NCI-H2171 (cell line): ENCODE measurements at regions not wholly inside any gene's neighbourhood (a gene's known extent, or its start where the extent isn't known, plus 50 kb on each side); places are given as distances from the start of the nearest gene placed in this dataset.
"Not testable (repeated sequence)": the region's sequence is repeated elsewhere in the genome, so short reads cannot be mapped to it uniquely, and the experiment has no call there.

ENCODE experiments used
- DNase-seq: peaks from one replicate; lab custom pipeline; 2025; lab: John Stamatoyannopoulos, UW

DNA sequence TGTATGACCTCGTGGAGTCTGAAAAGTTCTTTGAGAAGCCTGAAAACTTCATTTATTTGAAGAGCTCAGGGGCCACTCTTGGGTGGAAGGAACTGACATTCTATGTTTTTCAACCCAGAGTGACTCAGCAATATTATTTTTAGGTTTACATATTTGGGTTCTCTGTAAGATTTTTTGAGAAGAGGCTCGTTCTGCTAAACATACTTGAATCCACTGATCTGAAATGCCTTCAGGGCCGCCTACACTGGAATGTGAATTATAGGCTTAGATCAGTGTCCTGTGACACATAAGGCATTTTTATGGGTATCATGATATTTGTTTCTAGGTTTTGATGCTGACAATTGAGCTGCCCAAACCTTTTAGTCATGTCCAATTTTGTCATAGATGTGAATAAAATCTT lies 86.2 kb downstream of the PSAT1 start:
- no peak for DNase-seq

DNA sequence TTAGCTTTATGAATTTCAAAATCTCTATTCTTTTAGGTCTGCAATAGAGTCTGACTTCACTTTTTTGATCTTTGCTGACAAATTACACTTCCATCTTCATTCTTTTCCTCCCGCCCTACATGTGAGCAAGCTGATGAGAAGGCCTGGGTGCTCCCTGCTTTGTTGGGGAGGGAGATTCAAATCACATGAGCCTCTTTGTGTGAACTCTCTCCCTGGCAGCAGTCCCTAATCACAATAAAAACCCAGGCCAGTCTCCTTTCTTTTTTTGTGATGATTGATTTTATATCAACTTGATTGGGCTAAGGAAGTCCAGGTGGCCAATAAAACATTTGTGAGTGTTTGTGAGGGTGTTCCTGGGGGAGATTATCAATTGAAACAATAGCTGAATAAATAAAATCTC lies 89.4 kb downstream of the PSAT1 start:
- DNase-seq: no peak

DNA sequence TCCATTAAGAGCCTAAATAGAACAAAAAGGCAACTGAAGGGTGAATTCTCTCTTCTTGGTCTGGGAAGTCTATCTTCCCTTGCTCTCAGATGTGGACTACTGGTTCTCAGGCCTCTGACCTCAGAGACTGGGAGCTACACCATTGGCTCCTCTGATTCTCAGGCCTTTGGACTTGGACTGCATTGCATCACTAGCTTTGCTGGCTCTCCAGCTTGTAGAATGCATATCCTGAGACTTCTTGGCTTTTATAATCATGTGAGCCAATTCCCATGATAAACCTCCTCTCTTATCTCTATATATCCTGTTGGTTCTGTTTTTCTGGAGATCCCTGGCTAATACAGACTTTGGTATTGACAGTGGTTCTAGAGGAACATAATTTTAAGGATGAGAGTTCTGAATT lies 89.8 kb downstream of the PSAT1 start:
- no peak for DNase-seq

DNA sequence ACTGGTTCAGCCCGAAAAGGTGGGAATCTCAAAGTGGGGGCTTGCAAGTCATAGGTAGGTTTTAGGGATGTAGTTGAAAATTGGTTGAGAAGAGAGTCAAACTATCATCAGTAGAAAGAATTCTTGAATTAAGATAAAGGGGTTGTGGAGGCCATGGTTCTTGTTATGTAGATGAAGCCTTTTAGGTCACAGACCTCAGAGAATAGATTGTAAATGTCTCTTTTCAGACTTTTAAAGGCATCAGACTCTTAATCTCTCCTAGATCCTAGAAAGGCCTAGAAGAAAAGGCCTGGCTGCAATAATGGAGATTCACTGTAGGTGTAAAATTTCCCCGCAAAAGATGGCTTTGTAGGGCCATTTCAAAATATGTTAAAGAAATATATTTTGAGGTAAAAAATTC lies 96.4 kb downstream of the PSAT1 start:
- DNase-seq: no peak

DNA sequence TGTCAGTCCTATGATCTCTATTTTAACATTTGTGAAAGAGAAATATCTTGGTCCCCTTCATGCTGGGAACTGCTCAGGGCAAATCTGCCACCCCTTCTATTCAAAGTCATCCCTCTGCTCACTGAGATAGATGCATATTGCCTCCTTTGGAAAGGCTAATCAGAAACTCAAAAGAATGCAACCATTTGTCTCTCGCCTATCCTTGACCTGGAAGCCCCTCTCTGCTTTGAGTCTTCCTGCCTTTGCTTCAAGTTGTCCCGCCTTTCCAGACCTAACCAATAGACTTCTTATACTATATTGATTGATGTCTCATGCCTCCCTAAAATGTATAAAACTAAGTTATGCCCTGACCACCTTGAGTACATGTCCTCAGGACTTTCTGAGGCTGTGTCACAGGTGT lies 97.0 kb downstream of the PSAT1 start:
- no peak for DNase-seq

DNA sequence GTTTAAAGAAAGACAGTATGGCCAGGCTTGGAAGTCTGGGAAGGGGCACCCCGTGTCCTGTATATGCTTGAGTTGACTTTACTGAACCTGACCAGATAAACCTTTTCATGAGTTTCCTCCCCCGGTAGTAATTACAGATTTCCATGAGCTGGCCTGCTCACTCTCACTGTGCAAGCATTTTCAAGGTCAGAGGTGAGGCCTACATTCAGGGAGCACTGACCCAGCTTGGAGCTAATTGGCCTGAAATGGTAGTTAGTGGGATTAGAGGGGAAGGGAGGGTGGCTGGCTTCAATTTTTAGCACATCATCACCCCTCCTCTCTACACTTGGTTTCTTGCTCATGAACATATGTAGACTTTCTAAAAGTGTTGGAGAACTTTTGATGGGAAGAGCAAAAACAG lies 99.2 kb downstream of the PSAT1 start:
- no peak for DNase-seq

DNA sequence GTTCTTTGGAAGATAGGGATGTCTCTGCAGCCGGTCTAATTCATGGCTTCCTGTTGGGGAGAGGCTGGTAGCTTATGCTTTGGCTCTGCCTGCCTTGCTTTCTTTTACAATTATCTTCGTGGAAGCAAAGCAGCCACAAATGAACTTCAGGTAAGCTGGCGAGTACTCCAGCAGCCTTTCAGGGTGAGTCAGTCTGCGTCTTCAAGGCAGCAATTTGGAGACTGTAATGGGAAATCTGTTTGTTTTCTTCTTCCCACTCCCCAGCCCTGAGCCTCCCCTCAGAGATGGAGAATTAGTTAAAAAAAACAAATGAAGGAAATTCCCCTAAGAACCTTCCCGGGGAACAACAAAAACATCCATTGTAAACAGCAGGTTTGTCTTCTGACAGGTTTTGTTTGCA lies 100.1 kb downstream of the PSAT1 start:
- DNase-seq: no peak

DNA sequence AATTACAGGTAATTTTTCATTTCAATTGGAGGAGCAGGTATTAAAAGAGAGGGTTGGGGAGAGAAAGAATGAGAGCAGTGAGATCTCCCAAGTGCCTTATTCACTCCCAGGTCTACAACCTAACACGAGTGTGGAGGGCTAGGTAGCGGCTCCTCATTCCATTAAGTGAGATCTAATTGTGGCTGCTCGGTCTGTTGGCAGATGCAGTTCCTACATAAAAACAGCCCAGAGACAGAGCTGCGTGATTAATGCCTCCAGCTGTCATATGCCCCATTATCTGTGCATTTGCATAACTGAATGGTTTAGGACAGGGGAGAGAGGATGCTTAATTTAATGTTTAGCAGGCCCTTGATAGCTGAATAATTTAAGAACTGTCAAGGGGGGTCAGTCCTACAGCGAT lies 100.5 kb downstream of the PSAT1 start:
- peak; percentile 85 for DNase-seq

DNA sequence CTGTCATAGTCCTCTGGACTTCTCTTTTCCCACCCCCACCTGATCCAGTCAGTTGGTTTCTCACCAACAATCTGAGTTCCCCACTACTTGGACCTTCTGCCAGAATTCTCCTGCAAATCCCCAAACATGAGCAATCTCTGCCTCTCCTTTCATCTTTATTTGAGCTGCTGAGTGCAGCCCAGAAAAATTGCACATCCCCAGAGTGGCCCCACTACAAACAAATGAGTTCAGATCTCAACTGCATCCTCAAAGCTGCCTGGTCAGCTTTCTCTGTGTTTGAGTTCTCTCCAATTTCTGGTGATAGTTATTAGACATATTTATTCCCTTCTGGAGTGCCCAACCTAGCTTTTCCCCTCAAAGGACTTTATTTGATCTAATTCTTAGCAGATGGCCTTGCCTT lies 102.2 kb downstream of the PSAT1 start:
- no peak for DNase-seq

DNA sequence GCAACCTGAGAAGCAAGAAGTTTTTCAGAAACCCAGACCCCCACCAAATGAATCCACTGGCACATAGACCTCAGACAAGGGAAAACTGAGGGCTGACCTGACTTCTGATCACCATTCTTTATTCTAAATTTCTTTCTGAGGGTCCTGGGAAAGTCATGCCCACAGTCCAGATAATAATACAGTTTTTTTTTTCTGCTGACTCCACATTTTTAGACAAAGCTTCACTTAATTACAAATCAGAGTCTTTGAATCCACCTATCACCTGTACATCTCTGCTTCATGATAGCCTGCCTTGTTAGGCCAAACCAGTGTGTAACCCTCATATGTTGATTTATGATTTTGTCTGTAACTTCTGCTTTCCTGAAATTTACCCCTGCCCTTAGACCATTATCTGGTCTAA lies 103.6 kb downstream of the PSAT1 start:
- DNase-seq: no peak

DNA sequence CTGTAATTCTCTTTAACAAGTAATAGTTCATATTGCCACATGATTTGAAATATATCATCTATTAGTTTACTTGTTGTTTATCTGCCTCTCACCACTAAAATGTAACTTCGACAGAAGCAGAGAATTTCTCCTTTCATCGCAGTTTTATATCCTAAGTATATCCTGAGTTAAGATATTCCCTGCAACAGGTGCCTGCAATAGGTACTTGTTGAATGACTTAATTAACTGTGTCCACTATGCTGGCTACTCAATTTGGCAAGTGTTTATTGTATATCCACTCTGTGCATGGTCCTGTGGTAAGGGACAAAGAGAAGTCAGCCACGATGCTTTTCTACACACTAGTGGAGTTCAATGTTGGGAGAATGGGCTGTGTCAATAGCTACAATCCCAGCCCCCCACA lies 108.5 kb downstream of the PSAT1 start:
- DNase-seq: no peak

DNA sequence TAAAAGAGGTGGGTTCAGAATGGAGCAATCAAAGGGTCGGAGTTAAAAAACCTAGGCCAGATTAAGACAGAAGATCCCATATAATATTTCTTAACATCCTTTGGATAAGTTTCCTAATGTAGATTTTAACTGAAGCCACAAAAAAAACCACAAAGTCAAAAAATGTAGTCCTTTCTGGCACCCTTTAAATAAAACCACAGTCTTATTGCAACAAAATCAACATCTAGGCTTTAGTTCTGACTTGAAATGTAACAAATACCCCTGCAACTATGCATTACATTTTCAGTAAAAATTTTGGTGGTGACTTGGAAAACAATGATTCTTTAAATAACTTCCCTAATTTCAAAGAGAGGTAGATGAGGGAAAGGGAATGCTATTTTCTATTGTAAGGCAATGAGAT lies 109.2 kb downstream of the PSAT1 start:
- DNase-seq: no peak

DNA sequence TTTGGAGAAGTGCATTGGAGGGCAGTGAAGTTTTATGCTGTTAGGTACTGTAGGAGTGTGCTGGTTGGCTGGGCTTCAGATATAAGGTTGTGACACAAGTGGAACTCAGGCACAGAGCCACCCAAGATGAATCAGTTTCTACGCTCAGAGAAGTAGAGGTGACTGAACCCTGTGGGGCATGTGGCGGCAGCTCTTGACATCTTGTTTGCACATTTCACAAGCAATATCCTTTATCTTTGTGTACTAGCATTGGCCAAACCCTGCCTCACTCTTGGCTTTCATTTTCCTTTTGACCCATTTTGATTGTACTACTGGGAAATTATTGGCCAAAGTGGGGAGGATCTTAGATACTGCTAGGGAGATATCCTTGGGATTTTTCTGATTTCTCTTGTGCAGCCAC lies 110.0 kb downstream of the PSAT1 start:
- DNase-seq: no peak

DNA sequence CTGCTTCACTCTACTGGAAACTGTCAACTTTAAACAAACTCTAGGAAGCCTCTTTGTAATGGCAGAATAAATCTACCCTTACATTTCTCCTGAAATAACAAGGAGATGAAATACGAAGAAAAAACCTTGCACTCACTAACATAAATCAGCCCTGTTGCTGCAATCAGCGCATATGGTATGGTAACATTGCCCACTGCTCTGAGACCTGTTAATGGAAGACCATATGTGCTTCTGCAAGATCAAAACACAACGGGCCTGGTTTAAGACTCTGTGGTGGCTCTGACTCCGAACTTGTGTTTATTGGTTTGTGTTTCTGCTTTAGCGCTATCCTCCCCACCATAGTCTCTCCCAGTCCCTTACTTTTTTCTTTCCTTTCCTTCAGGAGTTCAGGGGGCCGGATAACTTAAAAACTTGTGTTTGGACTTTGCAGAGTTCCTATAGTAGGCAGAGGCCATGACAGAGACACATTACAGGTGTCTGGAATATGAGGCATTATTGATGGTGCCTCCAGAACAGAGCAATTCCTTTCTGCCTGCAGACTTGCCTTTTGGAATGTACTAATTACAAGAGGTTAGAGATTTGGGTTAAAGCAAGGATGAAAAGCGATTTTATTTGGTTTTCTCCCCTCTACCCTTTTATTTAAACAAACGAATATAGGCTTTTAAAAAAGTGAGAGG lies 110.8 kb downstream of the PSAT1 start:
- peak; percentile 61 for DNase-seq

DNA sequence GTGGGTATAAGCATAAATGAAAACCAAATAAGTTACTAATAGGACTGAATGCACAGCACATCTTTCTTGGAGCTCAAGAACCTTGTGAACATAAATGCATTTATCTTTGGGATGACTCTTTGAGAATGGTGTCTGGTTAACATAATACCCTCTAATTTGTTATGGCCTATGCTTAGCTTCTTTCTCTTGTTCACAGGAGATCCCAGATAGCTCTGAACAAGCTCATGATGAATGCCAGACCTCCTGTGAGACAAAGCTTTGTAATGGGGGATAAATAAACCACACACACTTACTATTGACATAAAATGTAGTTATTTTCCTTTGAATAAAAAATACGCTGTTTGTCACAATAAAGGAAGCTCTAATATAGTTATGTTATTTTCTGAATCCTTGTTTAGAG lies 111.5 kb downstream of the PSAT1 start:
- no peak for DNase-seq

DNA sequence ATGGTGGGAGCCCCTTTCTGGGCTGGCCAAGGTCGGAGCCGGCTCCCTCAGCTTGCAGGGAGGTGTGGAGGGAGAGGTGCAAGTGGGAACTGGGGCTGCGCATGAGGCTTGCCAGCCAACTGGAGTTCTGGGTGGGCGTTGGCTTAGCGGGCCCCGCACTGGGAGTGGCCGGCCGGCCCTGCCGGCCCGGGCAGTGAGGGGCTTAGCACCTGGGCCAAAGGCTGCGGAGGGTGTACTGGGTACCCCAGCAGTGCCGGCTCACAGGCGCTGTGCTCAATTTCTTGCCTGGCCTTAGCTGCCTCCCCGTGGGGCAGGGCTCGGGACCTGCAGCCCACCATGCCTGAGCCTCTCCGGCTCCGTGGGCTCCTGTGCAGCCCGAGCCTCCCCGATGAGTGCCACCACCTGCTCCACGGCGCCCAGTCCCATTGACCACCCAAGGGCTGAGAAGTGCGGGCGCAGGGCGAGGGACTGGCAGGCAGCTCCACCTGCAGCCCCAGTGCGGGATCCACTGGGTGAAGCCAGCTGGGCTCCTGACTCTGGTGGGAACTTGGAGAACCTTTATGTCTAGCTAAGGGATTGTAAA lies 113.1 kb downstream of the PSAT1 start:
- not testable (repeated sequence) for DNase-seq

DNA sequence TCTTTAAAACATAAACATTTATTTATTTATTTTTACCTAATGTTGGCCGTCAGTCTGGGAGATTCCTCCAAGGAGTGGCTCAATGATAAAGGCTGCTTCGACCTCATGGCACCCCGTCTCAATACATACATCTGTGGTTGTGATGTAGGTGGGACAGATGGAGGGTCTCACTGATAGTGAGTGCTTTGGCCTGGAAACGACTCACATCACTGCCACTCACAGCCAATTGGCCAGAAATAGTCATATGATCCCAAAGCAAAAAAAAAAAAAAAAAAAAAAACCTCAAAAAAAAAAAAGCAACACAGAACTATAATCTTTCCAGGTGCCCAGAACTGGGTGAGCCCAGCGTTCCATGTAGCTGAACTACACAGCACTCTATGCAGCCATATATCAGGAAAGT lies 125.4 kb downstream of the PSAT1 start:
- no peak for DNase-seq

DNA sequence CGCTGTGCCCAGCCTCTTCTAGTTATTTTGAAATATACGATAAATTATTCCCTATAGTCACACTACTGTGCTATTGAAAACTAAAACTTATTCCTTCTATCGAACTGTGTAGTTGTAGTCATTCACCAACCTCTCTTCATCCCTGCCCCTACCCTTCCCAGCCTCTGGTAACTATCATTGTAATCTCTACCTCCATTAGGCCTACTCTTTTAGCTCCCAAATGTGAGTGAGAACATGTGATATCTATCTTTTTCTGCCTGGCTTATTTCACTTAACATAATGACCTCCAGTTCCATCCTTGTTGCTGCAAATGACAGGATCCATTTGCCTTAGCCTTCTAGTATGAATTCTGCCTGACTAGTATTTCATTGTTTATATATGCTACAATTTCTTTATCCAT lies 127.4 kb downstream of the PSAT1 start:
- DNase-seq: no peak

DNA sequence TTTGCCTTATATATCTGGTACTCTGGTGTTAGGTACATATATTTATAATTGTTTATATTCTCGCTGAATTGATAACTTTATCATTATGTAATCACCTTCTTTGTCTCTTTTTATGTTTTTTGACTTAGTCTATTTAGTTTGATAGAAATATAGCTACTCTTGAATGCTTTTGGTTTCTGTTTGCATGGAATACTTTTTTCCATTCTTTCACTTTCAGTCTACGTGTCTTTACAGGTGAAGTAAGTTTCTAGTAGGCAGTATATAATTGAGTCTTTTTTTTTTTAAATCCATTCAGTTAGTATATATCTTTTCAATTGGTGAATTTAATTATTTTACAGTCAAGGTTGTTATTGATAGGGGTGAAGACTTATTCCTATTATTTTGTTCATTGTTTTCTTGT lies 131.7 kb downstream of the PSAT1 start:
- no peak for DNase-seq

DNA sequence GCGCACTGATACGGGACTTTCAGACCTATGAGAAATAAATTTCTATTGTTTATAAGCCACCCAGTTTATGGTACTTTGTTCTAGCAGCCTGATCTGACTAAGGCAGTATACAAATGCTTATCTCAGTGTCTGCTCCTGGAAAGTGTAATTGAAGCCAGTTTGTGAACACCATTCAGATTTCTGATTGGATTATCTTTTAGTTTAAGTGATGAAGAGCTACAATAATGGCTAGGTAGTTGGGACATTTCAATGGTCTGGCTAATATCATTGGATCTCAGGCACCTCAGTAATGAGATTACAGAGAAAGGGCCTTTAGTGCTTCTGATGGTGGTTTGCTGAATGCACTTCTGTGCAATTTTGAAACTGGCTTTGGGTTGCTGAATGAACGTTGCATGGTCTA lies 133.5 kb downstream of the PSAT1 start:
- no peak for DNase-seq

DNA sequence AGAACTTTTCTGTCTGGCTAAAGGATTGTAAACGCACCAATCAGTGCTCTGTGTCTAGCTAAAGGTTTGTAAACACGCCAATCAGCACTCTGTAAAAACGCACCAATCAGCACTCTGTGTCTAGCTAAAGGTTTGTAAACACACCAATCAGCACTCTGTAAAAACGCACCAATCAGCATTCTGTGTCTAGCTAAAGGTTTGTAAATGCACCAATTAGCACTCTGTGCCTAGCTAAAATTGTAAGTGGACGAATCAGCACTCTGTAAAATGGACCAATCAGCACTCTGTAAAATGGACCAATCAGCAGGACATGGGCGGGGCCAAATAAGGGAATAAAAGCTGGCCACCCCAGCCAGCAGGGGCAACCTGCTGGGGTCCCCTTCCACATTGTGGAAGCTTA lies 134.1 kb downstream of the PSAT1 start:
- DNase-seq: not testable (repeated sequence)

DNA sequence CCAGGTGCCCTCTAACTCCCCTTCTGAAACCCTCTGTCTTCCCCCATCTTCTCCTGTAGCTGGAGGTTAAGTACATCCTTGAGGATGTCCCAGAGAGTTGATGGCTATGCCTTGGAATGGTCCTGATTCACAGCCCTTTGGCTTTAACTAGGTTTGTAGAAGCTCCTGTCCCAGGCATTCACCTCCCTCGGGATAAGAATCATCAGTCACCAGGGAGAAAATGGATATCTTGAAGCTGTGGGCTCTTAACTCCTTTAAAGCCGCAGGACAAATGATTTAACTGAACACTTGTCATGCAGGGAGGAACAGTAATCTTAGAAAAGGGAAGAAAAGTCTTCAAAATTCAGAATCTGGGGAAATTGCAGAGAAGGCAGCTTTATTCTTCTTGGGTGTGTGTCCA lies 139.9 kb downstream of the PSAT1 start:
- no peak for DNase-seq

DNA sequence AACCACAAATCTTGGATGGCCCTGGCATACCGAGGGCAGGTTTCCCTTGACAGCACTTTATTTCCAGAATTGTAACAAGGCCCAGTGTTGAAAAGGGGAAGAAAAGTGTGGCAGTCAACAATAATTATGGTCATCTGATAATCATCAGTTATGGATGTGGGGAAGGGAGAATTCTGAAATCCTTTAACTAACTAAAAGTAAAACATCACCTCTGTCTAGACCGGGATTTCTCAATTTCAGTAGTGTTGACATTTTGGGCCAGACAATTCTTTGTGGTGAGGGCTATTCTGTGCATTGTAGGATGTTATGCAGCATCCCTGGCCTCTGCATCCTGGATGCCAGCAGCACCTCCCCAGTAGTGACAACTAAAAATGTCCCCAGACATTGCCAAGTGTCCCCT lies 140.4 kb downstream of the PSAT1 start:
- DNase-seq: no peak

DNA sequence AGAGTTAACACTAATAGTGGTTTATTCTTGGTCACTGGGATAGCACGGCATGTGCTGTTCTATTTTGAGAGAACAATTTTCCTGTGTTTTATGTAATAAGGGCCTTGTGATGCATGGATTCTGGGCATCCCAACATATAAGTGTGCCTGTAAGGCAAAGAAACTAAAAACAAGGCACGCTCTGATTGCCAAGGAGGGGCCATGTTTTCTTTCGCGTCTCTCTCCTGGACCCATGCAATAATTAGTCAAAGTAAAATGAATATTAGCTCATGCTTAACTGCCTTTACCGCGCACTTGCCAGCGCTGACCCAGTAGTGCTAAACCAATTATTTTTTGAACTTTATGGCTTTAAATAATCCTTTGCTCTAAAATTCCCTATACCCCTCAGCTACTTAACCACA lies 140.9 kb downstream of the PSAT1 start:
- DNase-seq: no peak
